H1 (cell line): ENCODE measurements at regions not wholly inside any gene's neighbourhood (a gene's known extent, or its start where the extent isn't known, plus 50 kb on each side); places are given as distances from the start of the nearest gene placed in this dataset.

Experiments used
- CTCF ChIA-PET: fragments of 300-600 bp; sonication (Branson Sonifier 250); formaldehyde crosslinking; loops from one replicate; lab custom pipeline; 2021; ENCODE audit not compliant: partially characterized antibody; lab: Charles Lee
- POLR2A ChIA-PET: fragments of 300-600 bp; sonication (Branson Sonifier 250); formaldehyde crosslinking; loops from one replicate; lab custom pipeline; 2021; ENCODE audit warnings: inconsistent platforms; ENCODE audit not compliant: partially characterized antibody; lab: Charles Lee
- DNase-seq, 2 experiments: peaks; one replicate each; pipeline versions ENCODE4 v3.0.0 to v3.0.0-alpha.2; 2010 to 2022; ENCODE audit warnings: low spot score in 2 of 2, low read depth in 1 of 2, mixed read lengths in 1 of 2
- FAIRE-seq: peaks from 2 replicates; lab custom pipeline; 2011; peaks lifted over from hg19 to GRCh38; lab: Jason Lieb, UNC
- H2AFZ ChIP-seq: 2 replicates; pipeline ENCODE4 v1.8.1; 2012; ENCODE audit warnings: low read length, inconsistent platforms
- H2AK5ac ChIP-seq: 2 replicates; pipeline ENCODE4 v1.6.1; 2013; ENCODE audit warnings: low read depth, low read length
- H2BK120ac ChIP-seq: replicated peaks from 2 replicates; pipeline ENCODE3; 2013; ENCODE audit warnings: low read depth, low read length, inconsistent platforms
- H2BK12ac ChIP-seq: 2 replicates; pipeline ENCODE4 v1.6.1; 2013; ENCODE audit warnings: low read depth, low read length
- H2BK15ac ChIP-seq: 2 replicates; pipeline ENCODE4 v1.6.1; 2013; ENCODE audit warnings: low read length
- H2BK20ac ChIP-seq: 2 replicates; pipeline ENCODE4 v1.6.1; 2013; ENCODE audit warnings: low read length
- H2BK5ac ChIP-seq: 2 replicates; pipeline ENCODE4 v1.6.1; 2013; ENCODE audit warnings: low read depth, low read length
- H3K14ac ChIP-seq: 2 replicates; pipeline ENCODE4 v1.6.1; 2013; ENCODE audit warnings: inconsistent platforms; ENCODE audit not compliant: insufficient read length
- H3K18ac ChIP-seq: 2 replicates; pipeline ENCODE4 v1.6.1; 2013; ENCODE audit warnings: low read length; ENCODE audit errors: extremely low read depth
- H3K23ac ChIP-seq: 2 replicates; pipeline ENCODE4 v1.6.1; 2013; ENCODE audit warnings: inconsistent platforms; ENCODE audit not compliant: insufficient read length
- H3K23me2 ChIP-seq: 2 replicates; pipeline ENCODE4 v1.6.1; 2013; ENCODE audit warnings: low read depth, low read length
- H3K27ac ChIP-seq: 2 replicates; pipeline ENCODE4 v1.6.1; 2011; ENCODE audit warnings: low read depth, low read length, inconsistent platforms
- H3K27me3 ChIP-seq, 4 experiments: replicated peaks in 1 of 4; 1 replicate in 1 of 4; 2 replicates in 3 of 4; pipeline versions ENCODE4 v1.6.1 to v1.8.1; 2011 to 2013; ENCODE audit warnings: low read length in 3 of 4, mild to moderate bottlenecking in 3 of 4, inconsistent platforms in 2 of 4, mixed read lengths in 2 of 4, moderate library complexity in 1 of 4; ENCODE audit not compliant: control insufficient read depth in 3 of 4, insufficient read depth in 3 of 4; ENCODE audit errors: extremely low read depth in 1 of 4
- H3K36me3 ChIP-seq, 4 experiments: 2 replicates each; pipeline versions ENCODE4 v1.6.1 to v1.8.1; 2011 to 2013; ENCODE audit warnings: mild to moderate bottlenecking in 4 of 4, low read length in 3 of 4, moderate library complexity in 2 of 4, control low read depth in 1 of 4, inconsistent platforms in 1 of 4; ENCODE audit not compliant: insufficient read depth in 4 of 4, control insufficient read depth in 2 of 4
- H3K4ac ChIP-seq: replicated peaks from 2 replicates; pipeline ENCODE3; 2013; ENCODE audit warnings: low read length, low read depth, mixed read lengths, inconsistent platforms; ENCODE audit not compliant: insufficient read length
- H3K4me1 ChIP-seq, 4 experiments: replicated peaks in 1 of 4; 1 replicate in 1 of 4; 2 replicates in 3 of 4; pipeline versions ENCODE4 v1.6.1 to v1.8.1; 2011 to 2013; ENCODE audit warnings: low read length in 3 of 4, inconsistent platforms in 2 of 4, mixed read lengths in 1 of 4; ENCODE audit not compliant: insufficient read depth in 4 of 4, control insufficient read depth in 3 of 4
- H3K4me2 ChIP-seq, 2 experiments: 2 replicates each; pipeline versions ENCODE4 v1.6.1 to v1.8.1; 2011 to 2013; ENCODE audit warnings: low read depth in 2 of 2, low read length in 2 of 2, control low read depth in 1 of 2, inconsistent platforms in 1 of 2, mild to moderate bottlenecking in 1 of 2; ENCODE audit not compliant: insufficient read depth in 1 of 2
- H3K4me3 ChIP-seq, 4 experiments: fragments of 200-600, 300-600 bp in 1 of 4; sonication (generic), shearing (Covaris generic), sonication (Bioruptor Twin) in 1 of 4; 2 replicates each; pipeline versions ENCODE4 v1.5.1 to v1.8.1; 2011 to 2016; ENCODE audit warnings: low read length in 4 of 4, low read depth in 3 of 4, control low read depth in 2 of 4, inconsistent platforms in 2 of 4, mild to moderate bottlenecking in 2 of 4, mixed read lengths in 1 of 4, moderate library complexity in 1 of 4; ENCODE audit not compliant: insufficient read depth in 2 of 4; ENCODE audit errors: extremely low read depth in 1 of 4
- H3K56ac ChIP-seq: replicated peaks from 2 replicates; pipeline ENCODE3; 2013; ENCODE audit warnings: low read depth, mild to moderate bottlenecking, mixed read lengths, low read length, inconsistent platforms; ENCODE audit not compliant: insufficient read length
- H3K79me1 ChIP-seq: 2 replicates; pipeline ENCODE4 v1.6.1; 2013; ENCODE audit warnings: low read depth, low read length, control low read depth
- H3K79me2 ChIP-seq, 2 experiments: 2 replicates each; pipeline versions ENCODE4 v1.6.1 to v1.8.1; 2012 to 2013; ENCODE audit warnings: low read length in 2 of 2, mild to moderate bottlenecking in 2 of 2, inconsistent platforms in 1 of 2; ENCODE audit not compliant: insufficient read depth in 2 of 2, control insufficient read depth in 1 of 2
- H3K9ac ChIP-seq, 4 experiments: replicated peaks in 1 of 4; 1 replicate in 1 of 4; 2 replicates in 3 of 4; pipeline versions ENCODE4 v1.6.1 to v1.8.1; 2011 to 2013; ENCODE audit warnings: low read depth in 3 of 4, low read length in 3 of 4, control low read depth in 2 of 4, mild to moderate bottlenecking in 2 of 4, moderate library complexity in 2 of 4, inconsistent platforms in 1 of 4; ENCODE audit errors: extremely low read depth in 1 of 4
- H3K9me3 ChIP-seq, 2 experiments: 2 replicates each; pipeline versions ENCODE4 v1.6.1 to v1.8.1; 2012 to 2013; ENCODE audit warnings: mild to moderate bottlenecking in 2 of 2, moderate library complexity in 2 of 2, control low read depth in 1 of 2, inconsistent platforms in 1 of 2, low read depth in 1 of 2, low read length in 1 of 2, mixed read lengths in 1 of 2; ENCODE audit not compliant: insufficient read depth in 2 of 2
- H4K20me1 ChIP-seq, 2 experiments: replicated peaks in 1 of 2; 2 replicates each; pipeline versions ENCODE3 to v1.8.1; 2011 to 2013; ENCODE audit warnings: inconsistent platforms in 2 of 2, low read length in 2 of 2, mild to moderate bottlenecking in 1 of 2; ENCODE audit not compliant: insufficient read depth in 2 of 2, control insufficient read depth in 1 of 2
- H4K5ac ChIP-seq: 2 replicates; pipeline ENCODE4 v1.6.1; 2013; ENCODE audit warnings: low read length, low read depth, mixed read lengths, inconsistent platforms; ENCODE audit not compliant: insufficient read length
- H4K8ac ChIP-seq: 2 replicates; pipeline ENCODE4 v1.8.0; 2013; ENCODE audit warnings: mild to moderate bottlenecking, moderate library complexity, low read length, inconsistent platforms; ENCODE audit not compliant: insufficient read depth; ENCODE audit errors: extremely low read depth
- H4K91ac ChIP-seq: replicated peaks from 2 replicates; pipeline ENCODE3; 2013; ENCODE audit warnings: low read length, mixed read lengths, inconsistent platforms; ENCODE audit not compliant: insufficient read length
- SAP30 ChIP-seq: fragments of 300-600 bp; sonication (generic); IDR thresholded peaks from 2 replicates; pipeline ENCODE4 v1.7.1; 2012; ENCODE audit warnings: low read length, moderate library complexity, mild to moderate bottlenecking, inconsistent platforms; ENCODE audit not compliant: insufficient read depth, insufficient replicate concordance
- WGBS, 2 experiments: shearing (Covaris generic) in 1 of 2; methylation state at CpG; one replicate each; pipeline versions ENCODE4 v1.1.6 to v1.1.7; 2013 to 2015; ENCODE audit warnings: low lambda C conversion rate in 2 of 2, mixed read lengths in 2 of 2, inconsistent platforms in 1 of 2, low coverage in 1 of 2, missing lambda C conversion rate in 1 of 2; ENCODE audit not compliant: insufficient replicate concordance in 2 of 2, insufficient coverage in 1 of 2, insufficient read length in 1 of 2; ENCODE audit errors: extremely low coverage in 1 of 2, missing lambda C conversion rate in 1 of 2; 5-methylcytosine and 5-hydroxymethylcytosine counted together

DNA sequence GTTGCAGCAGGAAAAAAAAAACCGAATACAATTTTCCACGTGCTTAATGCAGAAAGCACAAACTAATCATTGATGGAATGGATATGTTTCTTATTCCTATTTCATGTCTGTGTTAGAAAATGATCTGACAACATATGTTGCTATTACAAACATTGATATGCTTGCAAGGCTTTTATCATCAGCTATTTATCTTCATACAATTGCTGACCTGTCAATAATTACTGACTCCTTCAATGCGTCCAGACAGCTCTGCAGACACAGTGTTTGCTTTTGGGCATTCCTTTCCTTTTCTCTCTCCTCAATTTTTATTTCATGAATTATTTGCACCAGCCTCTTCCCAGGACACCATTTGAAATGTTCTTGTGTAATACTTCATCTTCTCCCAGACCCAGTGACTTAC is 246.2 kb downstream of the SEC23IP start:
- H4K5ac ChIP-seq: no peak overlapping the region
- H3K9ac ChIP-seq: no peak overlapping the region
- WGBS, 2 experiments: 91% methylated on average over 3 of the region's 3 CpGs; no CpG with 5 or more reads in 1 of the 2 experiments
- no peaks in the 10 kb centered on the region for H4K20me1 ChIP-seq
- H2AFZ ChIP-seq: no peak overlapping the region
- no peak overlapping the region for H2BK12ac ChIP-seq
- no peak overlapping the region for H3K4ac ChIP-seq
- peaks cover 2 to 4% of the 10 kb centered on the region in 2 experiments; a peak in 1 of 4 replicates for H3K9me3 ChIP-seq
- POLR2A ChIA-PET: no interaction called here
- H3K56ac ChIP-seq: no peak overlapping the region
- H3K23me2 ChIP-seq: no peaks in the 10 kb centered on the region
- H3K14ac ChIP-seq: no peak overlapping the region
- no peak for TF ChIP-seq SAP30
- TF ChIP-seq, all 59 proteins: peak for 0
- H3K4me3 ChIP-seq: no peak overlapping the region
- H3K23ac ChIP-seq: no peak overlapping the region
- no peak overlapping the region for H2BK5ac ChIP-seq
- H4K91ac ChIP-seq: no peak overlapping the region
- CTCF ChIA-PET: no interaction called here
- DNase-seq (no peak), FAIRE-seq (no peak)
- H3K79me1 ChIP-seq: no peaks in the 10 kb centered on the region
- no peak overlapping the region for H3K4me2 ChIP-seq
- H3K27me3 ChIP-seq: no peaks in the 10 kb centered on the region
- no peak overlapping the region for H2BK15ac ChIP-seq
- no peak overlapping the region for H2BK20ac ChIP-seq
- no peaks in the 10 kb centered on the region for H3K79me2 ChIP-seq
- H2BK120ac ChIP-seq: no peak overlapping the region
- no peak overlapping the region for H4K8ac ChIP-seq
- no peak overlapping the region for H3K27ac ChIP-seq
- H2AK5ac ChIP-seq: no peak overlapping the region
- peaks cover 0 to 2% (median 0%) of the 10 kb centered on the region in 4 experiments; a peak in 1 of 8 replicates for H3K36me3 ChIP-seq
- peaks cover 0 to 5% (median 1%) of the 10 kb centered on the region in 4 experiments; a peak in 2 of 7 replicates for H3K4me1 ChIP-seq
- no peak overlapping the region for H3K18ac ChIP-seq
